ENCODE measurements at regions not wholly inside any gene's neighbourhood (a gene's known extent, or its start where the extent isn't known, plus 50 kb on each side); places are given as distances from the start of the nearest gene placed in this dataset.

DNA sequence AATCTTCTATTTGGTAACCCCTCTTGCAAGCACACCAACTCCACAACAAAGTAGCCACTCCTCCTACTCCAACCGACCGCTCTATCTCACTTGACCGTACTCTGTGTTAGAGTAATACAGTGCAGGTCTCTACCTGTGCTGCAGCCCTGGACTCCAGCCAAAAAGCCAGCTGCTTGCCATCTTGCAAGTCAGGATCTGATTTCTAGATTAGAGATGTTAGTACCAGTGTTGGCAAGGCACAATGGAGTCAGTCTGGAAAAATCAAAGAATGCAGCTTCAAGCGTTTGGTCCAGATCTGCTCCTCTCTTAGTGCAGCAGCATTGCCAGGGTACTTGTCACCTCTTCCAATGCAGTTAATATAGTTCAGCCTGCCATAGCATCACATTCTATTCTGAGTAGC is 477.6 kb downstream of the ZSWIM6 start:
- no peak overlapping the region for H2AFZ ChIP-seq (ENCODE audit: low read length)
- CTCF ChIA-PET (ENCODE audit: partially characterized antibody) = interaction anchor here (0.7 to 6.5 kb wide), 3 partner anchors 8 to 627 kb away, joined by 3 to 35 read pairs (median 4); no protein-coding TSS in a partner anchor
- no peak overlapping the region for H3K4me2 ChIP-seq (ENCODE audit: insufficient read depth in 1 of 2, low read depth in 2 of 2, low read length in 2 of 2)
- no peak for DNase-seq (ENCODE audit: low read depth in 1 of 2, low spot score in 2 of 2)
- no peaks in the 10 kb centered on the region for H3K36me3 ChIP-seq (ENCODE audit: control insufficient read depth in 2 of 4, insufficient read depth in 4 of 4, low read length in 3 of 4)
- H3K56ac ChIP-seq (replicated peaks; ENCODE audit: insufficient read length, low read depth, low read length) = no peak overlapping the region
- H4K5ac ChIP-seq (ENCODE audit: insufficient read length, low read depth, low read length) = no peak overlapping the region
- H2BK12ac ChIP-seq (ENCODE audit: low read depth, low read length) = no peak overlapping the region
- H4K8ac ChIP-seq (ENCODE audit: extremely low read depth, insufficient read depth, low read length) = no peak overlapping the region
- H3K4me3 ChIP-seq (ENCODE audit: extremely low read depth in 1 of 4, insufficient read depth in 2 of 4, low read depth in 3 of 4, low read length in 4 of 4) = no peak overlapping the region
- 87% methylated on average over 4 of the region's 4 CpGs; no CpG with 5 or more reads in 1 of the 2 experiments for WGBS, 2 experiments (ENCODE audit: extremely low coverage in 1 of 2, insufficient coverage in 1 of 2, insufficient read length in 1 of 2, insufficient replicate concordance in 2 of 2, low coverage in 1 of 2, low lambda C conversion rate in 2 of 2, missing lambda C conversion rate in 1 of 2)
- no peaks in the 10 kb centered on the region; a peak in 1 of 7 replicates for H3K27me3 ChIP-seq (replicated peaks in 1 of 4; ENCODE audit: control insufficient read depth in 3 of 4, extremely low read depth in 1 of 4, insufficient read depth in 3 of 4, low read length in 3 of 4)
- peaks cover 2% of the 10 kb centered on the region; the same call in 1 of the 2 replicates for H3K23me2 ChIP-seq (ENCODE audit: low read depth, low read length)
- H2AK5ac ChIP-seq (ENCODE audit: low read depth, low read length) = no peak overlapping the region
- no peak overlapping the region for H2BK15ac ChIP-seq (ENCODE audit: low read length)
- H3K18ac ChIP-seq (ENCODE audit: extremely low read depth, low read length) = no peak overlapping the region
- H3K9me3 ChIP-seq (ENCODE audit: insufficient read depth in 2 of 2, low read depth in 1 of 2, low read length in 1 of 2) = no peaks in the 10 kb centered on the region
- H2BK5ac ChIP-seq (ENCODE audit: low read depth, low read length) = no peak overlapping the region
- no peak overlapping the region for H3K14ac ChIP-seq (ENCODE audit: insufficient read length)
- no peaks in the 10 kb centered on the region for H3K4me1 ChIP-seq (replicated peaks in 1 of 4; ENCODE audit: control insufficient read depth in 3 of 4, insufficient read depth in 4 of 4, low read length in 3 of 4)
- no peak overlapping the region for H3K23ac ChIP-seq (ENCODE audit: insufficient read length)
- no peaks in the 10 kb centered on the region for H3K79me2 ChIP-seq (ENCODE audit: control insufficient read depth in 1 of 2, insufficient read depth in 2 of 2, low read length in 2 of 2)
- no peaks in the 10 kb centered on the region for H3K79me1 ChIP-seq (ENCODE audit: low read depth, low read length)
- FAIRE-seq = no peak
- TF ChIP-seq EP300 (IDR thresholded peaks at IDR 0.05; ENCODE audit: borderline replicate concordance in 1 of 2, low read depth in 2 of 2, low read length in 2 of 2) = no peak
- TF ChIP-seq RBBP5 (IDR thresholded peaks at IDR 0.05; ENCODE audit: borderline replicate concordance, low read depth, low read length) = no peak
- TF ChIP-seq POLR2A (IDR thresholded peaks at IDR 0.05; ENCODE audit: control extremely low read depth in 1 of 2, low read depth in 2 of 2, low read length in 2 of 2) = no peak
- TF ChIP-seq RXRA (IDR thresholded peaks at IDR 0.05; ENCODE audit: insufficient read depth, low read depth, low read length) = no peak
- no peak for TF ChIP-seq TCF12 (IDR thresholded peaks at IDR 0.05; ENCODE audit: low read depth, low read length)
- no peak for TF ChIP-seq RAD21 (IDR thresholded peaks at IDR 0.05 in 1 of 2, conservative IDR thresholded peaks at IDR 0.05 in 1 of 2; ENCODE audit: low read depth in 2 of 2, low read length in 2 of 2)
- H3K27ac ChIP-seq (ENCODE audit: low read depth, low read length) = no peak overlapping the region
- H3K9ac ChIP-seq (replicated peaks in 1 of 4; ENCODE audit: extremely low read depth in 1 of 4, low read depth in 3 of 4, low read length in 3 of 4) = no peak overlapping the region
- H4K91ac ChIP-seq (replicated peaks; ENCODE audit: insufficient read length, low read length) = no peak overlapping the region
- no peak overlapping the region for H2BK120ac ChIP-seq (replicated peaks; ENCODE audit: low read depth, low read length)
- no peak overlapping the region for H2BK20ac ChIP-seq (ENCODE audit: low read length)
- POLR2A ChIA-PET (ENCODE audit: partially characterized antibody) = no interaction called here
- no peak overlapping the region for H3K4ac ChIP-seq (replicated peaks; ENCODE audit: insufficient read length, low read depth, low read length)
- no peaks in the 10 kb centered on the region for H4K20me1 ChIP-seq (replicated peaks in 1 of 2; ENCODE audit: control insufficient read depth in 1 of 2, insufficient read depth in 2 of 2, low read length in 2 of 2)
